MM.1S (cell line): ENCODE measurements at regions not wholly inside any gene's neighbourhood (a gene's known extent, or its start where the extent isn't known, plus 50 kb on each side); places are given as distances from the start of the nearest gene placed in this dataset.

Source experiments
- CTCF ChIP-seq: fragments of 300-600 bp; sonication (generic); IDR thresholded peaks from 2 replicates; pipeline ENCODE4 v1.5.1; 2016; ENCODE audit warnings: antibody characterized with exemption, low read length, mixed read lengths
- EZH2 ChIP-seq: fragments of 300-600 bp; sonication (generic); optimal IDR thresholded peaks from 2 replicates; pipeline ENCODE3; 2017; ENCODE audit warnings: low read depth, mild to moderate bottlenecking, antibody characterized with exemption, low read length, mixed read lengths
- EZH2phosphoT487 ChIP-seq: fragments of 300-600 bp; sonication (generic); IDR thresholded peaks from 2 replicates; pipeline ENCODE4 v1.6.1; 2018; ENCODE audit warnings: antibody characterized with exemption, low read length

- TF ChIP-seq CTCF (no peak), EZH2phosphoT487 (no peak), EZH2 (no peak)
These were observed 93.9 kb downstream of the BUD13 start for GRCh38 chr11:116678887-116679286.
